ENCODE measurements at regions not wholly inside any gene's neighbourhood (a gene's known extent, or its start where the extent isn't known, plus 50 kb on each side); places are given as distances from the start of the nearest gene placed in this dataset.

GRCh38 chr5:158320934-158321333 is 462.0 kb upstream of the CLINT1 start:
- TF ChIP-seq CTCF (optimal IDR thresholded peaks at IDR 0.05 in 1 of 3, IDR thresholded peaks at IDR 0.05 in 1 of 3, conservative IDR thresholded peaks at IDR 0.05 in 1 of 3; ENCODE audit: extremely low read depth in 1 of 3, insufficient read depth in 2 of 3, low read length in 3 of 3) (no peak), EZH2 (IDR thresholded peaks at IDR 0.05; ENCODE audit: low read length) (no peak)

Data from keratinocyte (primary cell).